ENCODE measurements at regions not wholly inside any gene's neighbourhood (a gene's known extent, or its start where the extent isn't known, plus 50 kb on each side); places are given as distances from the start of the nearest gene placed in this dataset.

GRCh38 chr10:117884592-117884991, 162.1 kb downstream of the RAB11FIP2 start:
- Mint-ChIP-seq H3K36me3 (ENCODE audit: unreplicated experiment) (no peaks in the 10 kb centered on the region), H3K4me1 (ENCODE audit: unreplicated experiment) (no peaks in the 10 kb centered on the region), H3K4me3 (ENCODE audit: unreplicated experiment) (no peak overlapping the region), H3K27ac (ENCODE audit: unreplicated experiment) (no peak overlapping the region), H3K27me3 (ENCODE audit: unreplicated experiment) (no peaks in the 10 kb centered on the region), H3K9me3 (ENCODE audit: unreplicated experiment) (peaks cover 4% of the 10 kb centered on the region)
- TF ChIP-seq CTCF (IDR thresholded peaks at IDR 0.05) = no peak
- no peak for DNase-seq (ENCODE audit: extremely low spot score, unreplicated experiment)

GRCh38 chr10:117885206-117885829, 161.4 kb downstream of the RAB11FIP2 start:
- H3K4me3 Mint-ChIP-seq (ENCODE audit: unreplicated experiment) = no peak overlapping the region
- no peaks in the 10 kb centered on the region for H3K27me3 Mint-ChIP-seq (ENCODE audit: unreplicated experiment)
- DNase-seq (ENCODE audit: extremely low spot score, unreplicated experiment) = no peak
- H3K4me1 Mint-ChIP-seq (ENCODE audit: unreplicated experiment) = no peaks in the 10 kb centered on the region
- TF ChIP-seq CTCF (IDR thresholded peaks at IDR 0.05) = no peak
- no peak overlapping the region for H3K27ac Mint-ChIP-seq (ENCODE audit: unreplicated experiment)
- peaks cover 4% of the 10 kb centered on the region for H3K9me3 Mint-ChIP-seq (ENCODE audit: unreplicated experiment)
- no peaks in the 10 kb centered on the region for H3K36me3 Mint-ChIP-seq (ENCODE audit: unreplicated experiment)

DNA sequence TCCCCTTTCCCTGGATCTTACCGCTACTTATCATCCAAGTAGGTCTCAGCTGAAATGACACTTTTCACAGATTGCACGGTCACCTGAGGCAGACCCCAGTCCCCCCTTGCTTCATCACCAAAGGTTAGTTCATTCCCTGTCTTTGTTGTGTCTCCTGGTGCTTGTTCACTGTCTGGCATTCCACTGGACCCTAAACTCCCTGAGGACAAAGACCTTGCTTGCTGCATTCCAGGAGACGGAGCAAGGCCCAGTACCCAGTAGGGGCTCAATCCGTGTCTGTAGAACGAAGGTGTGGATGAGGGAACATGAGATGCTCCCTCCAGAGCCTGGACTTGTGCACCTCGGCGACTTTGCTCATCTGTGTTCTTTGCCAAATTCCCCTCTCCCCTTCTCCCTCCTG, 160.0 kb downstream of the RAB11FIP2 start:
- H3K27me3 Mint-ChIP-seq (ENCODE audit: unreplicated experiment) = no peaks in the 10 kb centered on the region
- no peaks in the 10 kb centered on the region for H3K4me1 Mint-ChIP-seq (ENCODE audit: unreplicated experiment)
- no peak for TF ChIP-seq CTCF (IDR thresholded peaks at IDR 0.05)
- peaks cover 4% of the 10 kb centered on the region for H3K9me3 Mint-ChIP-seq (ENCODE audit: unreplicated experiment)
- H3K4me3 Mint-ChIP-seq (ENCODE audit: unreplicated experiment) = no peak overlapping the region
- no peak for DNase-seq (ENCODE audit: extremely low spot score, unreplicated experiment)
- no peaks in the 10 kb centered on the region for H3K36me3 Mint-ChIP-seq (ENCODE audit: unreplicated experiment)
- H3K27ac Mint-ChIP-seq (ENCODE audit: unreplicated experiment) = no peak overlapping the region

DNA sequence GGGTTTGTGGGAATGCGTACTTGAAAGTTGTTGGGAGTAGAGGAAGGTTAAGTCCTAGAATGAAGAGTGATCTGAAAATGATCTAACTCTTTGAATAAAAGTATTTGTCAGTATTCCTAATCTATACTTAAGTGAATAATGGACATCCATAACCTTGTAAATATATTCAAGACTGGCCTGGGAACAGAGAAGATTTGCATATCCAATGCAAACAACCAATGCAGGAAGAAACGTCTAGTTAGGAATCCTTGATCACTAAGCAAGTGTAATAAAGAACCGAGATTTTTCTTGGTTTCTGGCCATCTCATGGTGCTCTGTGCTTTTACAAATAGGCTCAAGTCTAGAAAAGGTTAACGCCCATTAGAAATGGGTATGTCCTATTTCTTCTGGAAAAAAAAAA, 157.1 kb downstream of the RAB11FIP2 start:
- Mint-ChIP-seq H3K4me1 (ENCODE audit: unreplicated experiment) (no peaks in the 10 kb centered on the region), H3K4me3 (ENCODE audit: unreplicated experiment) (no peak overlapping the region), H3K27ac (ENCODE audit: unreplicated experiment) (no peak overlapping the region), H3K9me3 (ENCODE audit: unreplicated experiment) (peaks cover 4% of the 10 kb centered on the region), H3K36me3 (ENCODE audit: unreplicated experiment) (no peaks in the 10 kb centered on the region), H3K27me3 (ENCODE audit: unreplicated experiment) (no peaks in the 10 kb centered on the region)
- no peak for TF ChIP-seq CTCF (IDR thresholded peaks at IDR 0.05)
- DNase-seq (ENCODE audit: extremely low spot score, unreplicated experiment) = no peak

DNA sequence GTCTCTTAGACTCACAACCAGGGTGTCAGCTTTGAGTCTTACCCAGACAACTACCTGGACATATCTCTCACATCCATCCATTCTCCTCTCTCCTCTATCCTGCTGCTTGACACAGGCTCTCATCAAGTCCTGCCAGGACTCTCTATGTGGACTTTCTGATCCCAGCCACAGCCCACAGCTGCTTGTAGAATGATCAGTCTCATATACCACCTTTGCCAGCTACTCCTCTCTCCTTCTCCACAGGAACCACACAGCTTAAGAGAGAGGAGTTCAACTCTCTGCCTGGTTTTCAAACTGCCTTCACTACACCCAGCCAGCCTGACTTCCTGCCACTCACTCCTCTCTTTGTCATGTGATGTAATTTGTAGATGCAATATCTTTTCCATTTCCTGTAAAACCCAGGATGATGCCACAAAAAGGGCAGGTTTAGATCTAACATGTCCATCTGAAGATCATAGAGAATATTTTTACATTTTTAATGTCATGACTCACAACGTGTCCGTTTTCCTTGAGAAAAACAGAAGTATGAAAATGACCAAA, 154.0 kb downstream of the RAB11FIP2 start:
- no peak overlapping the region for H3K27ac Mint-ChIP-seq (ENCODE audit: unreplicated experiment)
- H3K4me3 Mint-ChIP-seq (ENCODE audit: unreplicated experiment) = no peak overlapping the region
- DNase-seq (ENCODE audit: extremely low spot score, unreplicated experiment) = no peak
- no peak for TF ChIP-seq CTCF (IDR thresholded peaks at IDR 0.05)
- no peaks in the 10 kb centered on the region for H3K27me3 Mint-ChIP-seq (ENCODE audit: unreplicated experiment)
- peaks cover 5% of the 10 kb centered on the region for H3K9me3 Mint-ChIP-seq (ENCODE audit: unreplicated experiment)
- no peaks in the 10 kb centered on the region for H3K36me3 Mint-ChIP-seq (ENCODE audit: unreplicated experiment)
- H3K4me1 Mint-ChIP-seq (ENCODE audit: unreplicated experiment) = no peaks in the 10 kb centered on the region
